Mesothelial cell of epicardium (in vitro differentiated cells): ENCODE measurements at regions not wholly inside any gene's neighbourhood (a gene's known extent, or its start where the extent isn't known, plus 50 kb on each side); places are given as distances from the start of the nearest gene placed in this dataset.

Source experiments
- DNase-seq, 2 experiments: peaks; one replicate each; pipeline ENCODE4 v3.0.0; 2021; ENCODE audit warnings: low spot score in 2 of 2; ENCODE audit not compliant: unreplicated experiment in 2 of 2
- H3K27ac Mint-ChIP-seq: 2 replicates; pipeline ENCODE4 v1.8.0; 2021; ENCODE audit warnings: mixed read lengths
- H3K27me3 Mint-ChIP-seq: 2 replicates; pipeline ENCODE4 v1.8.0; 2021; ENCODE audit warnings: low read depth, mixed read lengths
- H3K36me3 Mint-ChIP-seq: 2 replicates; pipeline ENCODE4 v1.8.0; 2021; ENCODE audit warnings: mixed read lengths
- H3K4me1 Mint-ChIP-seq: 2 replicates; pipeline ENCODE4 v1.8.0; 2021; ENCODE audit warnings: mixed read lengths
- H3K4me3 Mint-ChIP-seq: 2 replicates; pipeline ENCODE4 v1.8.0; 2021; ENCODE audit warnings: mild to moderate bottlenecking, moderate library complexity, mixed read lengths
- H3K9me3 Mint-ChIP-seq: 2 replicates; pipeline ENCODE4 v1.8.0; 2021; ENCODE audit warnings: mixed read lengths
- CTCF ChIP-seq: fragments of 200-600 bp; sonication (generic); IDR thresholded peaks from one replicate; pipeline ENCODE4 v1.5.0; 2021; ENCODE audit warnings: antibody characterized with exemption; ENCODE audit not compliant: unreplicated experiment

DNA sequence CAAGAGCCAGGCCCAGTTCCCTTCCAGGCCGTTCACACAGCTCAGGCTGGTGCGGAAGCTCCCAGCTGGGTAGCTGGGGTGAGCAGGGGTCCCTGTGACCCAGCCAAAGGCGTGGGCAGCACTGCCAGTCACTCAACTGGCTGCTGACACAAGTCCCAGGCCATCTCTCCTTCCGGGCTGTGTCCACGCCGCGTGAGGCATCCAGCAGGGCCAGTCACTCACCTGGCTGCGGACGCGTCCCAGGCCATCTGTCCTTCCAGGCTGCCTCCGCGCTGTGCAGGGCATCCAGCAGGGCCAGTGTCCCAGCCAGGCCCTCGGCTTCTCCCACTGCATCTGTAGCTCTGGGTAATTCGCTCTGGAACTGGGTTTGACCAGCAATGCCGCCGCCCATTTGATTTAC lies 184.2 kb downstream of the BRD1 start:
- H3K4me1 Mint-ChIP-seq = no peaks in the 10 kb centered on the region
- H3K27ac Mint-ChIP-seq = no peak overlapping the region
- H3K27me3 Mint-ChIP-seq = peaks cover 10% of the 10 kb centered on the region
- no peaks in the 10 kb centered on the region for H3K36me3 Mint-ChIP-seq
- H3K9me3 Mint-ChIP-seq = no peaks in the 10 kb centered on the region
- no peak for TF ChIP-seq CTCF
- no peak overlapping the region for H3K4me3 Mint-ChIP-seq
- DNase-seq = no peak

GRCh38 chr22:49642741-49643140 lies 184.9 kb downstream of the BRD1 start:
- no peak overlapping the region for H3K4me3 Mint-ChIP-seq
- no peaks in the 10 kb centered on the region for H3K36me3 Mint-ChIP-seq
- H3K27ac Mint-ChIP-seq = no peak overlapping the region
- TF ChIP-seq CTCF = no peak
- no peaks in the 10 kb centered on the region for H3K9me3 Mint-ChIP-seq
- peaks cover 10% of the 10 kb centered on the region for H3K27me3 Mint-ChIP-seq
- no peaks in the 10 kb centered on the region for H3K4me1 Mint-ChIP-seq
- DNase-seq = no peak

DNA sequence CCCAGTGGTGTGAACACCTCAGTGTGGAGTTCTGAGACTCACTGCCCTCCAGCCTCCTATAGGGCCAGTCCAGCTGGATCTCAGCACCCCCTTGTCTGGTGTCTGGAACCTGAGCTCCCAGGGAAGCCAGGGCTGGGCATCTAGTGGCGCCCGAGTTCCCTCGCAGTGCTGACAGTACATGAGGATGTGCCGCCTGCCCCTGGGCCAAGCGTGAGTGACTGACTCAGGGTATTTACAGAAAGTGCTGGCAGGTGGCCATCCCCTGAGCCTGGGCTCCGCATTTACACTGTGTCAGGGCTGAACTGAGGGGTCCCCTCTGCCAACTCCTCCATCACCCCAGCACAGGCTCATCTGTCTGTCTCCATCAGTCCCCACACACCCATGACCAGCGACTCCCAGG lies 185.3 kb downstream of the BRD1 start:
- DNase-seq = no peak
- Mint-ChIP-seq H3K27ac (no peak overlapping the region), H3K27me3 (peaks cover 10% of the 10 kb centered on the region), H3K4me1 (no peaks in the 10 kb centered on the region), H3K4me3 (no peak overlapping the region), H3K9me3 (no peaks in the 10 kb centered on the region), H3K36me3 (no peaks in the 10 kb centered on the region)
- no peak for TF ChIP-seq CTCF

GRCh38 chr22:49641770-49642313 lies 185.8 kb downstream of the BRD1 start:
- no peak overlapping the region for H3K27ac Mint-ChIP-seq
- no peak overlapping the region for H3K4me3 Mint-ChIP-seq
- no peak for DNase-seq
- H3K36me3 Mint-ChIP-seq = no peaks in the 10 kb centered on the region
- H3K9me3 Mint-ChIP-seq = no peaks in the 10 kb centered on the region
- H3K4me1 Mint-ChIP-seq = no peaks in the 10 kb centered on the region
- peaks cover 9% of the 10 kb centered on the region for H3K27me3 Mint-ChIP-seq
- TF ChIP-seq CTCF = no peak

- Mint-ChIP-seq H3K27ac (no peak overlapping the region), H3K9me3 (no peaks in the 10 kb centered on the region), H3K36me3 (no peaks in the 10 kb centered on the region), H3K4me3 (no peak overlapping the region), H3K4me1 (no peaks in the 10 kb centered on the region), H3K27me3 (peaks cover 3% of the 10 kb centered on the region)
- no peak for TF ChIP-seq CTCF
- no peak for DNase-seq
Measured at GRCh38 chr22:49640366-49641095, 187.1 kb downstream of the BRD1 start.
